ENCODE measurements at regions not wholly inside any gene's neighbourhood (a gene's known extent, or its start where the extent isn't known, plus 50 kb on each side); places are given as distances from the start of the nearest gene placed in this dataset.

DNA sequence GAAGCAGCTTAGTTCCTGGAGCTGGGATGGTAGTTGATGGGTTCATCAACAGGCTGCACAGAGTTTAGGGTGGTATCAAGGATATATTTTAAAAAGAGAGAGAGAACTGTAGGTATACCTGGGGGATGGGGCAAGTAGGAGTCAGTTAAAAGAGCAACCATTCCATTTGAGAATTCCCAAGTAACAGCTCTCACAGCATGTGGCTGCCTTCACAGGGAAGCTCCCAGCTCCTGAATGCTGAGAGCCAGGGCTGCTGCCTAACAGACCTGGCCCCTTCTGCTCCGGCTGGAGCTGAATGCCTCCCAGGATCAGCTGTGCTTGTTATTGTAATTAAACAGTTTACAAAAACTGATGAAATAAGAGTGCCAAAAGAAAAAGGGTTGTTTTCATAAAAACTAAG is 58.8 kb upstream of the GPR26 start:
- peaks cover 50% of the 10 kb centered on the region in 2 experiments for H3K4me1 Mint-ChIP-seq
- peak overlapping the region; percentile 16 to 39 for H3K4me3 Mint-ChIP-seq
- Histone ChIP-seq H2AFZ (ENCODE audit: low read length) (no peak overlapping the region), H4K5ac (ENCODE audit: insufficient read length, low read depth, low read length) (no peak overlapping the region), H3K27me3 (ENCODE audit: insufficient read depth, low read length) (no peaks in the 10 kb centered on the region), H3K18ac (ENCODE audit: insufficient read length, low read depth, low read length) (no peak overlapping the region), H3K56ac (ENCODE audit: insufficient read length, low read depth, low read length) (no peak overlapping the region), H3K4me2 (ENCODE audit: insufficient read depth, insufficient read length, low read length) (peak overlapping the region; percentile 35), H2BK5ac (ENCODE audit: insufficient read length, low read length) (no peak overlapping the region), H3K79me2 (ENCODE audit: insufficient read depth, low read length) (no peaks in the 10 kb centered on the region), H3K27ac (ENCODE audit: insufficient read length, low read depth, low read length) (no peak overlapping the region), H3T11ph (ENCODE audit: low read length) (no peak overlapping the region), H3K23me2 (ENCODE audit: insufficient read length, low read depth, low read length, poor library complexity, severe bottlenecking) (no peaks in the 10 kb centered on the region), H2AK5ac (ENCODE audit: insufficient read length, low read length) (no peak overlapping the region), H4K20me1 (ENCODE audit: control insufficient read depth, insufficient read depth, insufficient read length) (no peaks in the 10 kb centered on the region), H3K4ac (ENCODE audit: low read depth, low read length) (no peak overlapping the region), H2BK15ac (ENCODE audit: low read depth, low read length) (no peak overlapping the region), H3K23ac (ENCODE audit: insufficient read length, low read depth, low read length) (no peak overlapping the region), H2BK120ac (ENCODE audit: low read depth, low read length, poor library complexity, severe bottlenecking) (no peak overlapping the region), H3K14ac (ENCODE audit: insufficient read depth, low read length) (no peak overlapping the region), H4K8ac (replicated peaks; ENCODE audit: insufficient read length, low read depth, low read length) (no peak overlapping the region), H2BK12ac (ENCODE audit: insufficient read length, low read depth, low read length) (no peak overlapping the region), H3K9ac (ENCODE audit: extremely low read depth, insufficient read length, low read length) (no peak overlapping the region), H2BK20ac (ENCODE audit: low read depth, low read length, poor library complexity, severe bottlenecking) (no peak overlapping the region), H3K4me1 (ENCODE audit: insufficient read depth, low read length) (peaks cover 23% of the 10 kb centered on the region), H3K9me3 (ENCODE audit: control insufficient read depth, low read depth, low read length) (no peaks in the 10 kb centered on the region), H3K79me1 (ENCODE audit: insufficient read depth, low read depth, low read length, poor library complexity, severe bottlenecking) (no peaks in the 10 kb centered on the region), H4K91ac (ENCODE audit: insufficient read length, low read depth, low read length) (no peak overlapping the region)
- H3K27ac Mint-ChIP-seq = peak overlapping the region in 2 of 3 experiments; percentile 83 to 94; a peak in 4 of 7 replicates
- WGBS (ENCODE audit: extremely low coverage, insufficient read length, low lambda C conversion rate) = no CpG with 5 or more reads among the region's 1 CpG
- TF ChIP-seq, protein P1, sequence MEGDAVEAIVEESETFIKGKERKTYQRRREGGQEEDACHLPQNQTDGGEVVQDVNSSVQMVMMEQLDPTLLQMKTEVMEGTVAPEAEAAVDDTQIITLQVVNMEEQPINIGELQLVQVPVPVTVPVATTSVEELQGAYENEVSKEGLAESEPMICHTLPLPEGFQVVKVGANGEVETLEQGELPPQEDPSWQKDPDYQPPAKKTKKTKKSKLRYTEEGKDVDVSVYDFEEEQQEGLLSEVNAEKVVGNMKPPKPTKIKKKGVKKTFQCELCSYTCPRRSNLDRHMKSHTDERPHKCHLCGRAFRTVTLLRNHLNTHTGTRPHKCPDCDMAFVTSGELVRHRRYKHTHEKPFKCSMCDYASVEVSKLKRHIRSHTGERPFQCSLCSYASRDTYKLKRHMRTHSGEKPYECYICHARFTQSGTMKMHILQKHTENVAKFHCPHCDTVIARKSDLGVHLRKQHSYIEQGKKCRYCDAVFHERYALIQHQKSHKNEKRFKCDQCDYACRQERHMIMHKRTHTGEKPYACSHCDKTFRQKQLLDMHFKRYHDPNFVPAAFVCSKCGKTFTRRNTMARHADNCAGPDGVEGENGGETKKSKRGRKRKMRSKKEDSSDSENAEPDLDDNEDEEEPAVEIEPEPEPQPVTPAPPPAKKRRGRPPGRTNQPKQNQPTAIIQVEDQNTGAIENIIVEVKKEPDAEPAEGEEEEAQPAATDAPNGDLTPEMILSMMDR (conservative IDR thresholded peaks at IDR 0.05) = no peak
- no peaks in the 10 kb centered on the region; a peak in 1 of 7 replicates for H3K36me3 Mint-ChIP-seq (ENCODE audit: insufficient read depth in 1 of 3, low read depth in 3 of 3)
- H3K9me3 Mint-ChIP-seq = no peaks in the 10 kb centered on the region
- H3K27me3 Mint-ChIP-seq (ENCODE audit: low read depth) = peaks cover 19% of the 10 kb centered on the region
- peak; percentile 77 for DNase-seq

Measured in H9 (cell line).